Activated naive CD8-positive, alpha-beta T cell treated with anti-CD3 and anti-CD28 coated beads, Interleukin-2, amount 50 U/mL, for 24 hours (primary cell): ENCODE measurements at regions not wholly inside any gene's neighbourhood (a gene's known extent, or its start where the extent isn't known, plus 50 kb on each side); places are given as distances from the start of the nearest gene placed in this dataset.

Source experiments
- ATAC-seq: fragments of 150-1000 bp; cut with Tn5 transposase; one replicate; pipeline ENCODE4 v1.10.0; 2021
- DNase-seq: peaks from one replicate; pipeline ENCODE4 v3.0.0; 2021
- H3K27ac Mint-ChIP-seq: one replicate; pipeline ENCODE4 v1.8.0; 2021; ENCODE audit warnings: mild to moderate bottlenecking, mixed read lengths
- H3K27me3 Mint-ChIP-seq: one replicate; pipeline ENCODE4 v1.8.0; 2021; ENCODE audit warnings: mixed read lengths
- H3K36me3 Mint-ChIP-seq: one replicate; pipeline ENCODE4 v1.8.0; 2021; ENCODE audit warnings: low read depth, mixed read lengths
- H3K4me1 Mint-ChIP-seq: one replicate; pipeline ENCODE4 v1.8.0; 2021; ENCODE audit warnings: mixed read lengths
- H3K4me3 Mint-ChIP-seq: one replicate; pipeline ENCODE4 v1.8.0; 2021; ENCODE audit warnings: mild to moderate bottlenecking, moderate library complexity, mixed read lengths
- H3K9me3 Mint-ChIP-seq: one replicate; pipeline ENCODE4 v1.8.0; 2021; ENCODE audit warnings: mixed read lengths

GRCh38 chr6:1031720-1032119 lies 280.2 kb upstream of the FOXQ1 start:
- H3K4me1 Mint-ChIP-seq, result no peaks in the 10 kb centered on the region
- DNase-seq, result no peak
- ATAC-seq, result no peak
- H3K27me3 Mint-ChIP-seq, result peaks cover 2% of the 10 kb centered on the region
- no peaks in the 10 kb centered on the region for H3K36me3 Mint-ChIP-seq
- H3K27ac Mint-ChIP-seq, result no peak overlapping the region
- H3K4me3 Mint-ChIP-seq, result no peak overlapping the region
- H3K9me3 Mint-ChIP-seq, result no peaks in the 10 kb centered on the region

DNA sequence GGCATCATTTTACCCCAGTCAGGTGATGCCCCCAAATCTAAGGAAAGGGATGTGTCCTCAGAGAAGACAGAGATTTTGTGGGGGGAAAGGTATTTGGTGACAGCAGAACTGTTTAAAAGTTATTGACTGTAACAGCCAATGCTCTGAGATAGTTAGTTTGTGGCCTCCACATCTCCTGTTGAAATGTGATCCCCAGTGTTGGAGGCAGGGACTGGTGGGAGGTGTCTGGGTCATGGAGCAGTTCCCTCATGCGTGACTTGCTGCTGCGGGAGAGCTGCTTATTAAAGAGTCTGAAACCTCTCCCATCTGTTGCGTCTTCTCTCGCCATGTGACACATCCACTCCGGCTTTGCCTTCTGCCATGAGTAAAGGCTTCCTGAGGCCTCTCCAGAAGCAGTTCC lies 282.8 kb upstream of the FOXQ1 start:
- Mint-ChIP-seq H3K9me3 (no peaks in the 10 kb centered on the region), H3K4me3 (no peak overlapping the region), H3K36me3 (no peaks in the 10 kb centered on the region), H3K27ac (no peak overlapping the region), H3K4me1 (no peaks in the 10 kb centered on the region), H3K27me3 (peaks cover 5% of the 10 kb centered on the region)
- ATAC-seq, result no peak
- no peak for DNase-seq

- H3K4me1 Mint-ChIP-seq, result no peaks in the 10 kb centered on the region
- DNase-seq, result no peak
- no peak for ATAC-seq
- no peak overlapping the region for H3K4me3 Mint-ChIP-seq
- H3K36me3 Mint-ChIP-seq, result no peaks in the 10 kb centered on the region
- no peaks in the 10 kb centered on the region for H3K9me3 Mint-ChIP-seq
- H3K27me3 Mint-ChIP-seq, result peaks cover 5% of the 10 kb centered on the region
- H3K27ac Mint-ChIP-seq, result no peak overlapping the region
Observed at GRCh38 chr6:1028723-1029122, 283.2 kb upstream of the FOXQ1 start.

GRCh38 chr6:1027795-1028569 lies 283.9 kb upstream of the FOXQ1 start:
- Mint-ChIP-seq H3K27me3 (peaks cover 5% of the 10 kb centered on the region), H3K9me3 (no peaks in the 10 kb centered on the region), H3K27ac (no peak overlapping the region), H3K4me1 (no peaks in the 10 kb centered on the region), H3K36me3 (no peaks in the 10 kb centered on the region), H3K4me3 (no peak overlapping the region)
- ATAC-seq (no peak), DNase-seq (no peak)

- no peak overlapping the region for H3K4me3 Mint-ChIP-seq
- ATAC-seq (no peak), DNase-seq (no peak)
- H3K27me3 Mint-ChIP-seq, result peaks cover 5% of the 10 kb centered on the region
- no peak overlapping the region for H3K27ac Mint-ChIP-seq
- H3K9me3 Mint-ChIP-seq, result no peaks in the 10 kb centered on the region
- no peaks in the 10 kb centered on the region for H3K4me1 Mint-ChIP-seq
- no peaks in the 10 kb centered on the region for H3K36me3 Mint-ChIP-seq
Observed at GRCh38 chr6:1027109-1027794, 284.6 kb upstream of the FOXQ1 start.

DNA sequence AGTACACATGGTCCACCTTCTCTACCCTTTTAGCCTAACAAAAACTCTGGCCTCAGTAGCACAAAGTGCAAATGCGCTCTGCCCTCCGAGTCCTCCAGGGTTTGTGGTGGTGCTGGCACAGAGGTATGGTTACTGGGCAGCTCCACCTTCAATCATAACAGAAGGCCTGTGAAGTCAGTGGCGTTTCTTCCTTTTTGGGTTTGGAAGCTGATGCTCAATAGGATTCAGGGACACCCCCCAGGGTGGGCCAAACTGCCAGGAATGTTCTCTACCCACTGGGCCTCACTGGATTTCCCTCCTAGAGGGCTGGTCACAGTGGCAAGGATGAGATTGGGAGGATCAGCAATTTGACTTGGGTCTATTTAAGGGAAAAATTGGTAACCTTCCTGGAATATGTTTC lies 286.1 kb upstream of the FOXQ1 start:
- Mint-ChIP-seq H3K4me1 (no peaks in the 10 kb centered on the region), H3K9me3 (peaks cover 6% of the 10 kb centered on the region), H3K27ac (no peak overlapping the region), H3K36me3 (no peaks in the 10 kb centered on the region), H3K4me3 (no peak overlapping the region), H3K27me3 (peaks cover 5% of the 10 kb centered on the region)
- ATAC-seq (no peak), DNase-seq (no peak)

DNA sequence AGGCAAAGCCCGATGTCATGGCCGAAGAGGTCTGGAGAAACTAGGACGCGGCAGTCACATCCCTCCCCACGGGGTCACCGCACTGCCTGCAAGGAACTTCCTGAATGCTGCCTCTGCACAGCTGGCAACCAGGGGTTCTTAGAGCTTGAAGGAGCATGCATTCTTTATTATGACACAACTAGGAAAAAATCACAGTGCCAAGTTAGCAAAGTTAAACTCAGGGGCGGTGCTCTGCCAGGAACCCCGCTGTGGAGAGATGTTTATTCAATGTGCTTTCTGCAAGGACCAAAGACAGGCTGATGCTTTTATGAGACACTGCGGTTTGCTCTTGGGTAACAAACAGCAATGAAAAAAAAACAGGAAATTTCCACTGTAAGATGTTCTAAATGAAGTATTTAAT lies 287.3 kb upstream of the FOXQ1 start:
- no peak overlapping the region for H3K27ac Mint-ChIP-seq
- H3K9me3 Mint-ChIP-seq, result peaks cover 6% of the 10 kb centered on the region
- no peak overlapping the region for H3K4me3 Mint-ChIP-seq
- peaks cover 5% of the 10 kb centered on the region for H3K27me3 Mint-ChIP-seq
- no peaks in the 10 kb centered on the region for H3K36me3 Mint-ChIP-seq
- DNase-seq (no peak), ATAC-seq (no peak)
- no peaks in the 10 kb centered on the region for H3K4me1 Mint-ChIP-seq

DNA sequence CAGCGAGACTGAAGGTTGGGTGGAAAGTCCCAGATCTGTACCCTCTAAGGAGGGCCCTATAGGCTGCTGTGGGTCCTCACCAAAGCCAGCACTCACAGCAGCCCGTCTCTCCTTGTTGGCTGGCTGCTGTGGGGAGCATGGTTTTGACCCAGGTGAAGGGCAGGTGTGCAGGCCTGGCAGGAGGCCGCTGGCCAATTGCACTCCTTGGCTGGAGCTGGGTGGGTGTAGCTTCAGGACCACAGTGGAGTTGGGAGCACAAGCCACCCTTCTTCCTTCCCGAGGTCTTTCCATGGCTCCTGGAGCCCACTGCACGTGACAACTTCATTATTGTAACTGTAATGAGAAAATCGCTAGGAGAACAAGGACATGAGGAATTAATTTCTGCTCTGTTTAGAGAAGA lies 287.7 kb upstream of the FOXQ1 start:
- peaks cover 5% of the 10 kb centered on the region for H3K27me3 Mint-ChIP-seq
- no peak overlapping the region for H3K27ac Mint-ChIP-seq
- H3K4me3 Mint-ChIP-seq, result no peak overlapping the region
- DNase-seq (no peak), ATAC-seq (no peak)
- no peaks in the 10 kb centered on the region for H3K4me1 Mint-ChIP-seq
- H3K36me3 Mint-ChIP-seq, result no peaks in the 10 kb centered on the region
- peaks cover 6% of the 10 kb centered on the region for H3K9me3 Mint-ChIP-seq

- H3K4me3 Mint-ChIP-seq, result no peak overlapping the region
- H3K36me3 Mint-ChIP-seq, result no peaks in the 10 kb centered on the region
- no peak overlapping the region for H3K27ac Mint-ChIP-seq
- DNase-seq, result no peak
- ATAC-seq, result no peak
- peaks cover 6% of the 10 kb centered on the region for H3K9me3 Mint-ChIP-seq
- H3K27me3 Mint-ChIP-seq, result peaks cover 5% of the 10 kb centered on the region
- no peaks in the 10 kb centered on the region for H3K4me1 Mint-ChIP-seq
Observed at GRCh38 chr6:1023229-1023628, 288.7 kb upstream of the FOXQ1 start.

GRCh38 chr6:1022719-1023118 lies 289.2 kb upstream of the FOXQ1 start:
- no peak for ATAC-seq
- Mint-ChIP-seq H3K27ac (no peak overlapping the region), H3K9me3 (peaks cover 6% of the 10 kb centered on the region), H3K36me3 (no peaks in the 10 kb centered on the region), H3K27me3 (peaks cover 5% of the 10 kb centered on the region), H3K4me1 (no peaks in the 10 kb centered on the region), H3K4me3 (no peak overlapping the region)
- no peak for DNase-seq

DNA sequence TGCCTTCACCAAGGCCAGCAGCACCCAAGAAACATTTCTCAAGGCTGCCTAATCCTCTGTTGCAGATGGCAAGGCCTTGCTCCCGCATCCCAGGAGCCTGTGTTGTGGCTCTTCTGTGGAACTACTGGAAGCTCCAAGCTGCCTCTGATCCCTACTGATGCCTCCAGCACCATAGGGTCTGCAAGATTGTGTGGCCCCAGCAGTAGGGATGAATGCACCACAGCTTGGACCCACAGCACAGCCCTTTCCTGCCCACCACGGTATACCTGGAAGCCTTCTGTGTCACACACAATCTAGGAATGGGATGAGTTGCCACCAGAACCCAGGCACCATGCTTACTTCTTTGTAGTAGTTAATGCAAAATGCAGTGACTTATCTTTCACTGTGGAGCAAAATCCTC lies 291.1 kb upstream of the FOXQ1 start:
- H3K36me3 Mint-ChIP-seq, result no peaks in the 10 kb centered on the region
- H3K4me1 Mint-ChIP-seq, result no peaks in the 10 kb centered on the region
- DNase-seq (no peak), ATAC-seq (no peak)
- H3K27ac Mint-ChIP-seq, result no peak overlapping the region
- peaks cover 6% of the 10 kb centered on the region for H3K9me3 Mint-ChIP-seq
- no peak overlapping the region for H3K4me3 Mint-ChIP-seq
- peaks cover 7% of the 10 kb centered on the region for H3K27me3 Mint-ChIP-seq

- Mint-ChIP-seq H3K4me3 (no peak overlapping the region), H3K36me3 (no peaks in the 10 kb centered on the region), H3K9me3 (peaks cover 6% of the 10 kb centered on the region), H3K27ac (no peak overlapping the region), H3K27me3 (peaks cover 7% of the 10 kb centered on the region), H3K4me1 (no peaks in the 10 kb centered on the region)
- ATAC-seq (no peak), DNase-seq (no peak)
Observed at GRCh38 chr6:1020133-1020532, 291.8 kb upstream of the FOXQ1 start.

DNA sequence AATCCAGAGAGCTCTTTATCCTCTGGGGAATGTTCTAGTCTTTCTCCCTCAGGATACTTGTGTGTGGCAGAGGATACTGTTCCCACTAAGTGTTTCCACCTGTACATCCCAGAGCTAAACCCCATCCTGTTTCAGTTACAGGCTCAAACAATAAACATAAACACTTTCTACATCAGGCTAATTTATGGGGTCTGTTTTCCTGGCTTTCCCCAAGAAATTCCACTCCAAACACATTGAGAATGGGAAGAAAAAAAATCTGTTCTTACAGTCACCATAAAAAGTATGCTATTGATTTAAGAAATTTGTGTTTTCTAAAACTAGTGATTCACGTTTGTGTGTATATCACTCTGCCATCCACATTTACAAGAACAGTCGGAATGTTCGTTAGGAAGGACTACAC lies 293.9 kb upstream of the FOXQ1 start:
- Mint-ChIP-seq H3K27me3 (peaks cover 10% of the 10 kb centered on the region), H3K36me3 (no peaks in the 10 kb centered on the region), H3K9me3 (peaks cover 6% of the 10 kb centered on the region), H3K4me3 (no peak overlapping the region), H3K4me1 (no peaks in the 10 kb centered on the region), H3K27ac (no peak overlapping the region)
- DNase-seq, result no peak
- ATAC-seq, result no peak

GRCh38 chr6:1016329-1017302 lies 295.3 kb upstream of the FOXQ1 start:
- Mint-ChIP-seq H3K27me3 (peaks cover 10% of the 10 kb centered on the region), H3K36me3 (no peaks in the 10 kb centered on the region), H3K4me1 (no peaks in the 10 kb centered on the region), H3K27ac (no peak overlapping the region), H3K9me3 (peaks cover 1% of the 10 kb centered on the region), H3K4me3 (no peak overlapping the region)
- DNase-seq (no peak), ATAC-seq (no peak)

DNA sequence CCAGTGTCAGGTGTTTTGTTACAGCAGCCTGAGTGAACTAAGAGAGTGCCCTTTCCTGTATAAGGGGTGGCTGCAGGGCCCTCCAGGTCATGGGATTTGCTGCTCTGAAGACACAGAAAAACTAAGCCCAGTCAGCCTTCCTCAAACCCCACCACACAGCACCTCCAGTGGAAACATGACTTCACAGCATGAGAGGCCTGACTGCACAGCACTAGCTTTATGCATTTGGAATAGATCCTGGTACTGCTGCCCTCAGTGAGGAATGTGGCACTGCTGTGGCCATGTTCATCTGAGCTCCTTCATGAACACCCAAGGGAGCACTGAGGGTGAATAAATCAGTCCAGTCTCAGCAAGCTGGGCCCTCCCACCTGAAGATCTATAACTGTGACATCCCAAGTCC lies 296.1 kb upstream of the FOXQ1 start:
- no peak for DNase-seq
- no peak for ATAC-seq
- Mint-ChIP-seq H3K4me1 (no peaks in the 10 kb centered on the region), H3K27me3 (peaks cover 10% of the 10 kb centered on the region), H3K9me3 (no peaks in the 10 kb centered on the region), H3K36me3 (no peaks in the 10 kb centered on the region), H3K27ac (no peak overlapping the region), H3K4me3 (no peak overlapping the region)
